Mesendoderm (in vitro differentiated cells): ENCODE measurements at regions not wholly inside any gene's neighbourhood (a gene's known extent, or its start where the extent isn't known, plus 50 kb on each side); places are given as distances from the start of the nearest gene placed in this dataset.

Source experiments
- DNase-seq: peaks from one replicate; pipeline ENCODE4 v3.0.0; 2013
- H2AK5ac ChIP-seq: 2 replicates; pipeline ENCODE4 v1.6.1; 2013; ENCODE audit warnings: low read length, inconsistent platforms
- H2BK120ac ChIP-seq: 2 replicates; pipeline ENCODE4 v1.6.1; 2013; ENCODE audit warnings: low read depth, mild to moderate bottlenecking, low read length, moderate library complexity, mixed read lengths
- H2BK15ac ChIP-seq: replicated peaks from 2 replicates; pipeline ENCODE4 v1.6.1; 2013; ENCODE audit warnings: low read depth, mild to moderate bottlenecking, moderate library complexity
- H2BK5ac ChIP-seq: 2 replicates; pipeline ENCODE4 v1.6.1; 2013; ENCODE audit warnings: low read length, inconsistent platforms
- H3K18ac ChIP-seq: 2 replicates; pipeline ENCODE4 v1.6.1; 2013; ENCODE audit warnings: mild to moderate bottlenecking, low read length, mixed read lengths
- H3K23ac ChIP-seq: one replicate; pipeline ENCODE4 v1.6.1; 2013; ENCODE audit warnings: low read length
- H3K27ac ChIP-seq: 2 replicates; pipeline ENCODE4 v1.5.1; 2013; ENCODE audit warnings: low read depth, mild to moderate bottlenecking, inconsistent platforms, low read length, moderate library complexity
- H3K27me3 ChIP-seq: 2 replicates; pipeline ENCODE4 v1.6.1; 2013; ENCODE audit warnings: low read length, control low read depth, mild to moderate bottlenecking, inconsistent platforms; ENCODE audit not compliant: insufficient read depth, poor library complexity
- H3K36me3 ChIP-seq: 2 replicates; pipeline ENCODE4 v1.6.1; 2013; ENCODE audit warnings: low read length, inconsistent platforms; ENCODE audit not compliant: control insufficient read depth, insufficient read depth
- H3K4ac ChIP-seq: one replicate; pipeline ENCODE4 v1.6.1; 2013; ENCODE audit warnings: low read depth, mild to moderate bottlenecking, low read length, moderate library complexity
- H3K4me1 ChIP-seq: 2 replicates; pipeline ENCODE4 v1.6.1; 2013; ENCODE audit warnings: low read depth, low read length, inconsistent platforms; ENCODE audit not compliant: control insufficient read depth
- H3K4me2 ChIP-seq: 2 replicates; pipeline ENCODE4 v1.6.1; 2013; ENCODE audit warnings: low read length
- H3K4me3 ChIP-seq: 2 replicates; pipeline ENCODE4 v1.5.1; 2013; ENCODE audit warnings: mild to moderate bottlenecking, low read length
- H3K56ac ChIP-seq: one replicate; pipeline ENCODE4 v1.6.1; 2013; ENCODE audit warnings: low read length
- H3K79me1 ChIP-seq: 2 replicates; pipeline ENCODE4 v1.6.1; 2013; ENCODE audit warnings: low read length, inconsistent platforms
- H3K79me2 ChIP-seq: 2 replicates; pipeline ENCODE4 v1.6.1; 2013; ENCODE audit warnings: mild to moderate bottlenecking, low read length; ENCODE audit not compliant: control insufficient read depth, insufficient read depth
- H3K9ac ChIP-seq: 2 replicates; pipeline ENCODE4 v1.6.1; 2013; ENCODE audit warnings: low read length, inconsistent platforms
- H4K5ac ChIP-seq: one replicate; pipeline ENCODE4 v1.6.1; 2013; ENCODE audit warnings: low read length
- H4K8ac ChIP-seq: one replicate; pipeline ENCODE4 v1.6.1; 2013; ENCODE audit warnings: low read depth, mild to moderate bottlenecking, control low read depth, low read length, moderate library complexity
- WGBS: extraction: QIAGEN DNeasy Blood & Tissue Kit; methylation state at CpG from one replicate; pipeline ENCODE4 v1.1.7; 2013; ENCODE audit warnings: low lambda C conversion rate, missing lambda C conversion rate; ENCODE audit not compliant: insufficient coverage; ENCODE audit errors: extremely low coverage; 5-methylcytosine and 5-hydroxymethylcytosine counted together

DNA sequence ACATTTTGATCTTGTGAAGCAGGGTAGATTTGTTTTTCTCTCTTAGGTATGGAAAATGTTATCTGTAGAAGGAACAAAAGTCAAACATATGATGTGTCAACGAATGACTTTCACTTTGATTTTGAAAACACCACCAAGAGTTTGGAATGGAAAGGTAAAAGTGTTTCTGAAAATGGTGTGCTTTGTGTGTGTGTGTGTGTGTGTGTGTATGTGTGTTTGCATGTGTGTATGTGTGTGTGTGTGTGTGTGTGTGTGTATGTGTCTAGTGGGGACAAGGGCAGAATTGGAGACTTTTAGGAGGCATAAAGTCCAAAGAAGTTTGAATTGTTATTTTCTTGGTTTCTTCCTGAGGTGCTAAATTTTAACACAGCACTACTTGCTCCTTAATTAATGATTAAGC is 115.4 kb upstream of the PRKCQ start:
- Histone ChIP-seq H3K4me2 (no peak overlapping the region), H2BK15ac (no peak overlapping the region), H3K79me2 (no peaks in the 10 kb centered on the region), H3K79me1 (no peaks in the 10 kb centered on the region), H3K27ac (no peak overlapping the region), H3K4me1 (no peaks in the 10 kb centered on the region), H4K5ac (no peak overlapping the region), H3K27me3 (no peaks in the 10 kb centered on the region), H2BK5ac (no peak overlapping the region), H3K9ac (no peak overlapping the region), H3K56ac (no peak overlapping the region), H3K4me3 (no peak overlapping the region), H3K4ac (no peak overlapping the region), H3K23ac (no peak overlapping the region), H2BK120ac (no peak overlapping the region), H3K36me3 (no peaks in the 10 kb centered on the region), H3K18ac (no peak overlapping the region), H2AK5ac (no peak overlapping the region), H4K8ac (no peak overlapping the region)
- no peak for DNase-seq
- no CpG with 5 or more reads among the region's 1 CpG for WGBS

DNA sequence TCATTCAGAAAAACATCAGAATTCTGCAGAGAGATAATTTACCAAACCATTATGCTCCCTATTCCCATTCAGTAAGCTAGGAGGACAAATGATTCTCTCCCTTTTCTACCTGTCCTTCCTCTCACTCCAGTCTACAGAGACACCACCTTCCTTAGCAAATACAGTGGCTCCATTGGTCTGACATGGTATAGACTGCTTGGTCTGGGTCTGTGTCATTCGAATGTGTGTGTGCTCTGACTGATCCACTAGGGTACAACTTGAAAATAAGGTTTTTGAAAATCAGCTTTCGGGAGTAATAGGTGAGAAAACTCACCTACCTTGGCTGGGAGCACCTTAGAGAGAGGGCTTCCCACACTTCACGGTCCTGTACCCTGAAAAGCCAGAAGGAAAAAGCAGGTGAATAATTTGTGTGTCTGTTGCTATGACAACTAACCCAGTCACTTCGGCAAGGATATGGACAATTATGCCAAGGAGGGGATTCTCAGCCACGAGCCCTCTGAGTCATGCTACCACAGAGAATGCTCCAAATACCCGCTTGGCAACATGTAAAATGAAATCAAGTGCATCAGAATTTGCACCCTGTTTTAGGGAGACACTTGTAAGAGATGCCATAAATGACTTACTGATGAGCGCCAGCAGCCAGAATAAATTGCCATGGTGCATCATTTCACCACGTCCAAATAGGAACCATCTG is 114.5 kb upstream of the PRKCQ start:
- Histone ChIP-seq H3K79me2 (no peaks in the 10 kb centered on the region), H2BK15ac (no peak overlapping the region), H3K4me3 (no peak overlapping the region), H3K4me1 (no peaks in the 10 kb centered on the region), H3K23ac (no peak overlapping the region), H3K27ac (no peak overlapping the region), H3K4me2 (no peak overlapping the region), H3K18ac (no peak overlapping the region), H3K36me3 (no peaks in the 10 kb centered on the region), H4K5ac (no peak overlapping the region), H3K56ac (no peak overlapping the region), H2AK5ac (no peak overlapping the region), H2BK5ac (no peak overlapping the region), H3K9ac (no peak overlapping the region), H4K8ac (no peak overlapping the region), H3K4ac (no peak overlapping the region), H2BK120ac (no peak overlapping the region), H3K79me1 (no peaks in the 10 kb centered on the region), H3K27me3 (no peaks in the 10 kb centered on the region)
- peak; percentile 30 for DNase-seq
- WGBS, result no CpG with 5 or more reads among the region's 8 CpGs

DNA sequence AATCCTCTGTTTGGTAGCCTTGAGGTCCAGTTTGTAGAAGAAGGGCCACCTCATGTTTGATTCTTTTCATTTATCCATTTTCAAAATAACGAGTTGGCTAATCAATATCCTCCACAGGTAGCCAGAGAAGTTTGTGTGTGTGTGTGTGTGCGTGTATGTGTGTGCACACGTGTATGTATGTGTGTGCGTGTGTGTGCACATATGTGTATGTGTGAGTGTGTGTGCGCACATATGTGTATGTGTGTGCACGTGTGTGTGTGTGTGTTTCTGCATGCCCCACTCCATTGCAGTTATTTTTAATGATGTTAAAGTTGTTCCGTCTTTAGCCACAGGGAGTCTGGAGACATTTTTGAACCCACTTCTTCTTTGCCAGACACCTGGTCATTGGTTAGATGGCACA is 112.8 kb upstream of the PRKCQ start:
- Histone ChIP-seq H3K18ac (no peak overlapping the region), H4K5ac (no peak overlapping the region), H3K27ac (no peak overlapping the region), H2BK120ac (no peak overlapping the region), H3K4me1 (no peaks in the 10 kb centered on the region), H3K36me3 (no peaks in the 10 kb centered on the region), H3K23ac (no peak overlapping the region), H2BK5ac (no peak overlapping the region), H4K8ac (no peak overlapping the region), H2BK15ac (no peak overlapping the region), H3K56ac (no peak overlapping the region), H3K4me2 (no peak overlapping the region), H3K79me1 (no peaks in the 10 kb centered on the region), H2AK5ac (no peak overlapping the region), H3K9ac (no peak overlapping the region), H3K27me3 (no peaks in the 10 kb centered on the region), H3K4me3 (no peak overlapping the region), H3K4ac (no peak overlapping the region), H3K79me2 (no peaks in the 10 kb centered on the region)
- no peak for DNase-seq
- WGBS, result no CpG with 5 or more reads among the region's 7 CpGs

DNA sequence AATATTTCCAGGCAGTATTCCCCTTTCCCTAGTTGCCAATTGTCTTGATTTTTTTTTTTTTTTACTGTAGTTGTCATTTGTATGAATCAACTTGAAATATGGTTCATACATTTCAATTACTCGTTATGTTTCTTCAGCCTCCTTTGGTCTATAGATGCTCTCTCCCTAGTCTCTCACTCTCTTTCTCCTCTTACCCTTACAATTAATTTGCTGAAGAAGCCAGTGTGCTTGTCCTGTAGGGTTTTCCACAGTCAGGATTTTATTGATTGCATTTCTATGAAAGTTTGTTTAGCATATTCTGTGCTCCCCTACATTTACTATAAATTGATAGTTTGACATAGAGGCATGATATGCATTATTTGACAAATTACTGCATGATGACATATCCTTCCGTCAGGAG is 112.0 kb upstream of the PRKCQ start:
- H3K27me3 ChIP-seq, result no peaks in the 10 kb centered on the region
- no peaks in the 10 kb centered on the region for H3K79me1 ChIP-seq
- no peak overlapping the region for H2BK15ac ChIP-seq
- H3K23ac ChIP-seq, result no peak overlapping the region
- H3K27ac ChIP-seq, result no peak overlapping the region
- no peak overlapping the region for H3K18ac ChIP-seq
- DNase-seq, result no peak
- H3K4me1 ChIP-seq, result no peaks in the 10 kb centered on the region
- H3K4ac ChIP-seq, result no peak overlapping the region
- no peak overlapping the region for H3K4me3 ChIP-seq
- no peak overlapping the region for H4K8ac ChIP-seq
- H2BK120ac ChIP-seq, result no peak overlapping the region
- H3K9ac ChIP-seq, result no peak overlapping the region
- no peak overlapping the region for H2BK5ac ChIP-seq
- no peak overlapping the region for H3K56ac ChIP-seq
- no peak overlapping the region for H2AK5ac ChIP-seq
- no peaks in the 10 kb centered on the region for H3K79me2 ChIP-seq
- WGBS, result no CpG with 5 or more reads among the region's 2 CpGs
- H3K4me2 ChIP-seq, result no peak overlapping the region
- H4K5ac ChIP-seq, result no peak overlapping the region
- H3K36me3 ChIP-seq, result no peaks in the 10 kb centered on the region

DNA sequence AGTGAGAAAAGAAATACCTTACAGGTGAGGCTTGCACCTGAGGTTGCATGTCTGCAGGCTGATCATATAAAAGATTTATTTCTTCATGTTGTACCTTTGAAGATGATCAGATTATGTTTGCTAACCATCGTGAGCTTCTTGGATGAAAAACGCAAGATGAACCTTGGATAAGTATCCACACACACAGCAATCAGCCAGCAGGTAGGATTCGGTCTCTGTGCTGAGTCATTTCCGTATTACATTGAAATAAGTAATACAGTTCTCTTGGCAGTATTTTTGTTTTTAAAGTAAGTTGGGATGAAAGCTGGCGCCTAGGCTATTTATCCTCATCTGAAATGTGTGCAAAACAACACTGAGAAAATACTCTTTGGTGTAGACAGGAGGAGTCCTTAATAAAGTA is 109.0 kb upstream of the PRKCQ start:
- H3K23ac ChIP-seq, result no peak overlapping the region
- H3K4me3 ChIP-seq, result no peak overlapping the region
- H3K79me1 ChIP-seq, result no peaks in the 10 kb centered on the region
- no peak overlapping the region for H2AK5ac ChIP-seq
- no peaks in the 10 kb centered on the region for H3K36me3 ChIP-seq
- H2BK5ac ChIP-seq, result no peak overlapping the region
- no peaks in the 10 kb centered on the region for H3K4me1 ChIP-seq
- no peak overlapping the region for H3K4me2 ChIP-seq
- no peak overlapping the region for H3K27ac ChIP-seq
- H3K4ac ChIP-seq, result no peak overlapping the region
- H3K9ac ChIP-seq, result no peak overlapping the region
- no peak overlapping the region for H3K18ac ChIP-seq
- no peak overlapping the region for H3K56ac ChIP-seq
- no peak overlapping the region for H2BK120ac ChIP-seq
- WGBS, result no CpG with 5 or more reads among the region's 5 CpGs
- no peak overlapping the region for H2BK15ac ChIP-seq
- no peak overlapping the region for H4K8ac ChIP-seq
- no peaks in the 10 kb centered on the region for H3K79me2 ChIP-seq
- no peaks in the 10 kb centered on the region for H3K27me3 ChIP-seq
- no peak overlapping the region for H4K5ac ChIP-seq
- no peak for DNase-seq

DNA sequence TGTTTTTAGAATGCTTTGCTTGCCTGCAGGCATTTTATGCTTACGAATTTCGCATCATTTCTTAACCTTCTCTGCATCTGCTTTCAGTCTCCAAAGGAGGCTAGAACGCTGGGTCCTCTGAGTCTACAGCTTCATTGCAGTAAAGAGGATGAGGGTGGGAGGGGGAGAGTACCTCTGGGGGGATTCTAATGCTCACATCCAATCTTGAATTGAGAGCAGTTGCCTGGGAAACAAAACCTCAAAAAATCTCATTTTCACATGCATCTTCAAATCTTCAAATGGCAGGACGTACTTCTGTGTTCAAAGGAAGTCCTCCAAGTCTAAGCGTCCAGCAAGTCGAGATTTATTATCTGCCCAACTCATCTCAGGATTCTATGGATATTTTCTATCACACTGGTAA is 100.7 kb upstream of the PRKCQ start:
- Histone ChIP-seq H3K36me3 (no peaks in the 10 kb centered on the region), H2BK120ac (no peak overlapping the region), H3K27ac (no peak overlapping the region), H3K4me2 (no peak overlapping the region), H4K5ac (no peak overlapping the region), H4K8ac (no peak overlapping the region), H2AK5ac (no peak overlapping the region), H2BK15ac (no peak overlapping the region), H2BK5ac (no peak overlapping the region), H3K18ac (no peak overlapping the region), H3K79me1 (no peaks in the 10 kb centered on the region), H3K4ac (no peak overlapping the region), H3K79me2 (no peaks in the 10 kb centered on the region), H3K56ac (no peak overlapping the region), H3K23ac (no peak overlapping the region), H3K9ac (no peak overlapping the region), H3K27me3 (no peaks in the 10 kb centered on the region), H3K4me3 (no peak overlapping the region), H3K4me1 (no peaks in the 10 kb centered on the region)
- no peak for DNase-seq
- no CpG with 5 or more reads among the region's 6 CpGs for WGBS
